AG04450 (cell line): ENCODE measurements at regions not wholly inside any gene's neighbourhood (a gene's known extent, or its start where the extent isn't known, plus 50 kb on each side); places are given as distances from the start of the nearest gene placed in this dataset.

Source experiments
- CTCF ChIA-PET: fragments of 300-600, 350-600 bp; formaldehyde crosslinking; extraction: SDS; loops from one replicate; lab custom pipeline; 2022; ENCODE audit warnings: antibody characterized with exemption, inconsistent platforms; lab: Charles Lee
- POLR2A ChIA-PET: fragments of 350-600 bp; formaldehyde crosslinking; extraction: SDS; loops from one replicate; lab custom pipeline; 2021; ENCODE audit warnings: antibody characterized with exemption, inconsistent platforms; lab: Yijun Ruan, JAX
- DNase-seq: peaks from one replicate; pipeline ENCODE4 v3.0.0-alpha.2; 2011; ENCODE audit warnings: low read depth, low spot score
- H3K27ac ChIP-seq: one replicate; pipeline ENCODE4 v1.5.1; 2012; ENCODE audit warnings: low read depth, low read length, control low read depth
- H3K27me3 ChIP-seq: one replicate; pipeline ENCODE4 v1.6.0; 2012; ENCODE audit warnings: low read length; ENCODE audit not compliant: control insufficient read depth, insufficient read depth
- H3K4me3 ChIP-seq: 2 replicates; pipeline ENCODE4 v1.5.1; 2011; ENCODE audit warnings: mild to moderate bottlenecking, low read depth, low read length, control low read depth
- H3K9me3 ChIP-seq: 2 replicates; pipeline ENCODE4 v1.5.1; 2012; ENCODE audit warnings: low read length; ENCODE audit not compliant: control insufficient read depth, insufficient read depth
- CTCF ChIP-seq: IDR thresholded peaks from 2 replicates; pipeline ENCODE4 v1.5.1; 2011; ENCODE audit warnings: low read depth, low read length, control low read depth, inconsistent platforms

- ChIA-PET CTCF (interaction anchor here (0.9 to 1.0 kb wide), 2 partner anchors 16 to 300 kb away, joined by 3 read pairs; no protein-coding TSS in a partner anchor), POLR2A (no interaction called here)
- no peaks in the 10 kb centered on the region for H3K27me3 ChIP-seq
- no peak overlapping the region for H3K27ac ChIP-seq
- peaks cover 4% of the 10 kb centered on the region for H3K9me3 ChIP-seq
- TF ChIP-seq CTCF, result no peak
- no peak overlapping the region for H3K4me3 ChIP-seq
- DNase-seq, result no peak
Measured at GRCh38 chr12:107431942-107432341, 253.7 kb upstream of the PWP1 start.

- Histone ChIP-seq H3K27ac (no peak overlapping the region), H3K4me3 (no peak overlapping the region), H3K9me3 (no peaks in the 10 kb centered on the region), H3K27me3 (no peaks in the 10 kb centered on the region)
- ChIA-PET CTCF (no interaction called here), POLR2A (no interaction called here)
- no peak for TF ChIP-seq CTCF
- DNase-seq, result no peak
Measured at GRCh38 chr12:107435072-107435471, 250.5 kb upstream of the PWP1 start.

- H3K9me3 ChIP-seq, result no peaks in the 10 kb centered on the region
- no peak overlapping the region for H3K27ac ChIP-seq
- ChIA-PET POLR2A (no interaction called here), CTCF (interaction anchor here (0.7 kb wide), 1 partner anchor 330 kb away, joined by 3 read pairs; no protein-coding TSS in a partner anchor)
- no peaks in the 10 kb centered on the region for H3K27me3 ChIP-seq
- TF ChIP-seq CTCF, result no peak
- no peak for DNase-seq
- H3K4me3 ChIP-seq, result no peak overlapping the region
Measured at GRCh38 chr12:107435520-107435919, 250.1 kb upstream of the PWP1 start.

- H3K27ac ChIP-seq, result no peak overlapping the region
- H3K9me3 ChIP-seq, result no peaks in the 10 kb centered on the region
- peak; percentile 69 for DNase-seq
- TF ChIP-seq CTCF, result no peak
- ChIA-PET POLR2A (no interaction called here), CTCF (interaction anchor here (0.6 kb wide), 1 partner anchor 240 kb away, joined by 4 read pairs; no protein-coding TSS in a partner anchor)
- H3K4me3 ChIP-seq, result no peak overlapping the region
- no peaks in the 10 kb centered on the region for H3K27me3 ChIP-seq
Measured at GRCh38 chr12:107436376-107436775, 249.2 kb upstream of the PWP1 start.

GRCh38 chr12:107436836-107437235 is 248.8 kb upstream of the PWP1 start:
- Histone ChIP-seq H3K27me3 (no peaks in the 10 kb centered on the region), H3K4me3 (no peak overlapping the region), H3K9me3 (no peaks in the 10 kb centered on the region), H3K27ac (no peak overlapping the region)
- no peak for DNase-seq
- ChIA-PET CTCF (no interaction called here), POLR2A (no interaction called here)
- no peak for TF ChIP-seq CTCF
